ENCODE measurements at regions not wholly inside any gene's neighbourhood (a gene's known extent, or its start where the extent isn't known, plus 50 kb on each side); places are given as distances from the start of the nearest gene placed in this dataset.

- Histone ChIP-seq H3K27me3 (no peaks in the 10 kb centered on the region), H3K27ac (no peak overlapping the region), H2AFZ (no peak overlapping the region), H3K4me2 (no peak overlapping the region), H3K36me3 (replicated peaks; ENCODE audit: insufficient read depth, low read depth) (no peaks in the 10 kb centered on the region), H3K9me3 (ENCODE audit: low read depth) (no peaks in the 10 kb centered on the region), H3K4me1 (ENCODE audit: insufficient read depth) (no peaks in the 10 kb centered on the region), H3K9me2 (replicated peaks; ENCODE audit: insufficient read depth) (no peaks in the 10 kb centered on the region), H3K79me2 (no peaks in the 10 kb centered on the region), H4K20me1 (ENCODE audit: insufficient read depth, poor library complexity, severe bottlenecking) (no peaks in the 10 kb centered on the region), H3K4me3 (no peak overlapping the region)
- TF ChIP-seq EZH2phosphoT487 (IDR thresholded peaks at IDR 0.05; ENCODE audit: low read depth, severe bottlenecking, unreplicated experiment): no peak
- TF ChIP-seq EZH2 (IDR thresholded peaks at IDR 0.05; ENCODE audit: borderline replicate concordance): no peak
- TF ChIP-seq CTCF (IDR thresholded peaks at IDR 0.05; ENCODE audit: poor library complexity): no peak
- DNase-seq (ENCODE audit: low spot score): no peak
- WGBS (ENCODE audit: low lambda C conversion rate, missing lambda C conversion rate): 95% methylated on average over 3 of the region's 3 CpGs
Observed at GRCh38 chr5:89936576-89936975, 473.0 kb downstream of the CETN3 start.

DNA sequence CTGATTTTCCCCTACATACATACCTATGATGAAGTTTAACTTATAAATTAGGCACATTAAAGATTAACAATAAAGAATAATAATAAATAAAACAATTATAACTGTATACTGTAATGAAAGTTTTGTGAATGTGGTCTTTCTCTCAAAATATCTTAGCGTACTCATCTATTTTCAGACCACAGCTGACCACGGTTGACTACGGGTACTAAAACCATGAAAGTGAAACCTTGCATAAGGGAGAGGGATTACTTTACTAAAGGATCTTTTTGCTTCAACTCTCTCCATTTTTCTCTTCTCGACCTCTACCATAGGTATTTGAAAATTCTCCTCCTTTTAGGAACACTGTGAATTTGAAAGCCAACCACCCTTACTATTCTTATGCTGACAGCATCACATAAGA, 475.5 kb downstream of the CETN3 start:
- no peaks in the 10 kb centered on the region for H3K9me3 ChIP-seq (ENCODE audit: low read depth)
- no peak overlapping the region for H2AFZ ChIP-seq
- H3K27me3 ChIP-seq: no peaks in the 10 kb centered on the region
- no peaks in the 10 kb centered on the region for H3K79me2 ChIP-seq
- no peak overlapping the region for H3K27ac ChIP-seq
- H3K36me3 ChIP-seq (replicated peaks; ENCODE audit: insufficient read depth, low read depth): no peaks in the 10 kb centered on the region
- no peaks in the 10 kb centered on the region for H4K20me1 ChIP-seq (ENCODE audit: insufficient read depth, poor library complexity, severe bottlenecking)
- no peak overlapping the region for H3K4me3 ChIP-seq
- 91% methylated on average over 4 of the region's 4 CpGs for WGBS (ENCODE audit: low lambda C conversion rate, missing lambda C conversion rate)
- no peaks in the 10 kb centered on the region for H3K4me1 ChIP-seq (ENCODE audit: insufficient read depth)
- no peak for DNase-seq (ENCODE audit: low spot score)
- no peak overlapping the region for H3K4me2 ChIP-seq
- H3K9me2 ChIP-seq (replicated peaks; ENCODE audit: insufficient read depth): no peaks in the 10 kb centered on the region
- no peak for TF ChIP-seq EZH2 (IDR thresholded peaks at IDR 0.05; ENCODE audit: borderline replicate concordance)

DNA sequence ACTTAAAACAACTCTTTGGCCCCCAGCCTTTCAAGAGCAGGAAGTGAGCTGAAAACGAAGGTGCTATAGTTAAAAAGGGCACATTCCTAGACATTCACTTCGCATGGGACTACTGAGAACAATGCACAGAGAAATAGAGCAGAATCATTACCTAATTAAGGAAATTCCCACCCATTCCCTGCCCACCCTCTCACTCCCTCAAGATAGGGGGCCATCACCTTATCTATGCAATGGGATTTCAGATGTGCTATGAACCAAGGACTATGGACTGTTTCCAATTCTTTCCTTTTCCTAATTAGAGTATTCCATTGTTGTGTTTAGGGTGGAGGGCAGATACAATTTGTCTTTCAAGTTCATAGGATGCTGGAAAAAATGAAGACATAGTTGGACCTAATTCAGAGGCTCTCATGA, 476.8 kb downstream of the CETN3 start:
- no peaks in the 10 kb centered on the region for H4K20me1 ChIP-seq (ENCODE audit: insufficient read depth, poor library complexity, severe bottlenecking)
- H3K79me2 ChIP-seq: no peaks in the 10 kb centered on the region
- H3K9me3 ChIP-seq (ENCODE audit: low read depth): no peaks in the 10 kb centered on the region
- 75% methylated on average over 2 of the region's 2 CpGs for WGBS (ENCODE audit: low lambda C conversion rate, missing lambda C conversion rate)
- TF ChIP-seq CTCF (IDR thresholded peaks at IDR 0.05; ENCODE audit: poor library complexity): no peak
- no peaks in the 10 kb centered on the region for H3K36me3 ChIP-seq (replicated peaks; ENCODE audit: insufficient read depth, low read depth)
- no peaks in the 10 kb centered on the region for H3K4me1 ChIP-seq (ENCODE audit: insufficient read depth)
- no peak overlapping the region for H3K4me2 ChIP-seq
- no peaks in the 10 kb centered on the region for H3K9me2 ChIP-seq (replicated peaks; ENCODE audit: insufficient read depth)
- H3K27me3 ChIP-seq: no peaks in the 10 kb centered on the region
- H3K4me3 ChIP-seq: no peak overlapping the region
- no peak overlapping the region for H2AFZ ChIP-seq
- H3K27ac ChIP-seq: no peak overlapping the region
- DNase-seq (ENCODE audit: low spot score): no peak

- no peaks in the 10 kb centered on the region for H3K9me2 ChIP-seq (replicated peaks; ENCODE audit: insufficient read depth)
- no peak for DNase-seq (ENCODE audit: low spot score)
- H3K36me3 ChIP-seq (replicated peaks; ENCODE audit: insufficient read depth, low read depth): no peaks in the 10 kb centered on the region
- no peak overlapping the region for H3K27ac ChIP-seq
- TF ChIP-seq CTCF (IDR thresholded peaks at IDR 0.05; ENCODE audit: poor library complexity) (no peak), EZH2 (IDR thresholded peaks at IDR 0.05; ENCODE audit: borderline replicate concordance) (no peak), EZH2phosphoT487 (IDR thresholded peaks at IDR 0.05; ENCODE audit: low read depth, severe bottlenecking, unreplicated experiment) (no peak)
- H3K4me3 ChIP-seq: no peak overlapping the region
- no peaks in the 10 kb centered on the region for H4K20me1 ChIP-seq (ENCODE audit: insufficient read depth, poor library complexity, severe bottlenecking)
- no peaks in the 10 kb centered on the region for H3K79me2 ChIP-seq
- H3K4me2 ChIP-seq: peak overlapping the region; percentile 14
- H3K27me3 ChIP-seq: no peaks in the 10 kb centered on the region
- H2AFZ ChIP-seq: no peak overlapping the region
- no peaks in the 10 kb centered on the region for H3K9me3 ChIP-seq (ENCODE audit: low read depth)
- no peaks in the 10 kb centered on the region for H3K4me1 ChIP-seq (ENCODE audit: insufficient read depth)
- WGBS (ENCODE audit: low lambda C conversion rate, missing lambda C conversion rate): 35% methylated on average over 5 of the region's 5 CpGs
Observed at GRCh38 chr5:89930591-89931392, 478.8 kb downstream of the CETN3 start.
